SJSA1 (cell line): ENCODE measurements at regions not wholly inside any gene's neighbourhood (a gene's known extent, or its start where the extent isn't known, plus 50 kb on each side); places are given as distances from the start of the nearest gene placed in this dataset.
"Not testable (repeated sequence)": the region's sequence is repeated elsewhere in the genome, so short reads cannot be mapped to it uniquely, and the experiment has no call there.

Source experiments
- DNase-seq, 2 experiments: peaks; one replicate each; pipeline ENCODE4 v3.0.0-alpha.2; 2015 to 2020; ENCODE audit warnings: low spot score in 2 of 2, low read depth in 1 of 2
- H3K27ac ChIP-seq: fragments of 250-450 bp; sonication (Bioruptor Pico); 2 replicates; pipeline ENCODE4 v1.5.1; 2020; ENCODE audit warnings: mild to moderate bottlenecking, moderate library complexity
- H3K27me3 ChIP-seq: fragments of 250-450 bp; sonication (Bioruptor Pico); replicated peaks from 2 replicates; pipeline ENCODE4 v1.5.1; 2020; ENCODE audit warnings: mild to moderate bottlenecking, moderate library complexity
- H3K36me3 ChIP-seq: fragments of 250-450 bp; sonication (Bioruptor Pico); 2 replicates; pipeline ENCODE4 v1.5.1; 2020; ENCODE audit warnings: mild to moderate bottlenecking
- H3K4me1 ChIP-seq: fragments of 250-450 bp; sonication (Bioruptor Pico); replicated peaks from 2 replicates; pipeline ENCODE4 v1.6.1; 2021; ENCODE audit warnings: mild to moderate bottlenecking
- H3K4me3 ChIP-seq: fragments of 250-450 bp; sonication (Bioruptor Pico); 2 replicates; pipeline ENCODE4 v1.5.1; 2020; ENCODE audit warnings: mild to moderate bottlenecking
- H3K9me3 ChIP-seq: fragments of 250-450 bp; sonication (Bioruptor Pico); replicated peaks from 2 replicates; pipeline ENCODE4 v1.5.1; 2020; ENCODE audit warnings: mild to moderate bottlenecking

DNA sequence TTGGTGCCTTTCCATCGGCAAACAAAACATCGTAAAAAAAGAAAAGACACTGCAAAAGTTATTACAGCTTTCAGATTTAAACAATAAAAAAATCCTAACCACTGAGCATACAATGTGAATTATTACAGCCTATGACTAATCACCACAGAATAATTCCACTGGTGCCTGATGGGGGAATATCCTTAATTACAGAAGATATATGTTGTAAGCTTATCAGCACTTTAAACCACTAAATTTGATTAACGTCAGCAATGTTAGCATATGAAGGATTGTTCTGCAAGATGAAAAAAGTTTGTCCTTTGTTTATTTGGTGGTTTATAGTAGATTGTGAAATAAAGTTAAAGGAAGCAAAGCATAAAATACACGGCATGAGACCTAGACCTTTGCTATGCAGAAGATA is 210.2 kb upstream of the ADAMTS3 start:
- DNase-seq, result peak in 1 of 2 experiments; percentile 8
- Histone ChIP-seq H3K4me1 (no peaks in the 10 kb centered on the region), H3K9me3 (no peaks in the 10 kb centered on the region), H3K4me3 (no peak overlapping the region), H3K27me3 (0 out of 2 replicates have a peak, but pooled peaks cover 9% of the 10 kb centered on the region), H3K27ac (no peak overlapping the region), H3K36me3 (no peaks in the 10 kb centered on the region)

- Histone ChIP-seq H3K4me3 (no peak overlapping the region), H3K27me3 (0 out of 2 replicates have a peak, but pooled peaks cover 5% of the 10 kb centered on the region), H3K27ac (no peak overlapping the region), H3K36me3 (no peaks in the 10 kb centered on the region), H3K4me1 (no peaks in the 10 kb centered on the region), H3K9me3 (no peaks in the 10 kb centered on the region)
- DNase-seq, result no peak
These were observed 208.4 kb upstream of the ADAMTS3 start for GRCh38 chr4:72777436-72777835.

GRCh38 chr4:72770708-72771107 is 201.7 kb upstream of the ADAMTS3 start:
- Histone ChIP-seq H3K4me3 (no peak overlapping the region), H3K9me3 (no peaks in the 10 kb centered on the region), H3K27me3 (no peaks in the 10 kb centered on the region), H3K36me3 (no peaks in the 10 kb centered on the region), H3K4me1 (peaks cover 6% of the 10 kb centered on the region), H3K27ac (no peak overlapping the region)
- DNase-seq, result no peak

- Histone ChIP-seq H3K4me3 (no peak overlapping the region), H3K4me1 (peaks cover 6% of the 10 kb centered on the region), H3K27me3 (no peaks in the 10 kb centered on the region), H3K36me3 (no peaks in the 10 kb centered on the region), H3K27ac (peak overlapping the region; percentile 18; the same call in 1 of the 2 replicates), H3K9me3 (no peaks in the 10 kb centered on the region)
- no peak for DNase-seq
These were observed 199.3 kb upstream of the ADAMTS3 start for GRCh38 chr4:72768364-72768763.

- no peak overlapping the region for H3K4me3 ChIP-seq
- peaks cover 6% of the 10 kb centered on the region for H3K4me1 ChIP-seq
- H3K27me3 ChIP-seq, result no peaks in the 10 kb centered on the region
- DNase-seq, result peak in 1 of 2 experiments; percentile 44
- peak overlapping the region; percentile 18; the same call in 1 of the 2 replicates for H3K27ac ChIP-seq
- H3K9me3 ChIP-seq, result no peaks in the 10 kb centered on the region
- H3K36me3 ChIP-seq, result no peaks in the 10 kb centered on the region
These were observed 198.7 kb upstream of the ADAMTS3 start for GRCh38 chr4:72767618-72768302.

- H3K36me3 ChIP-seq, H3K27ac ChIP-seq, H3K9me3 ChIP-seq, H3K27me3 ChIP-seq, H3K4me1 ChIP-seq, H3K4me3 ChIP-seq, DNase-seq: not testable (repeated sequence)
These were observed 196.8 kb upstream of the ADAMTS3 start for GRCh38 chr4:72765788-72766187.

DNA sequence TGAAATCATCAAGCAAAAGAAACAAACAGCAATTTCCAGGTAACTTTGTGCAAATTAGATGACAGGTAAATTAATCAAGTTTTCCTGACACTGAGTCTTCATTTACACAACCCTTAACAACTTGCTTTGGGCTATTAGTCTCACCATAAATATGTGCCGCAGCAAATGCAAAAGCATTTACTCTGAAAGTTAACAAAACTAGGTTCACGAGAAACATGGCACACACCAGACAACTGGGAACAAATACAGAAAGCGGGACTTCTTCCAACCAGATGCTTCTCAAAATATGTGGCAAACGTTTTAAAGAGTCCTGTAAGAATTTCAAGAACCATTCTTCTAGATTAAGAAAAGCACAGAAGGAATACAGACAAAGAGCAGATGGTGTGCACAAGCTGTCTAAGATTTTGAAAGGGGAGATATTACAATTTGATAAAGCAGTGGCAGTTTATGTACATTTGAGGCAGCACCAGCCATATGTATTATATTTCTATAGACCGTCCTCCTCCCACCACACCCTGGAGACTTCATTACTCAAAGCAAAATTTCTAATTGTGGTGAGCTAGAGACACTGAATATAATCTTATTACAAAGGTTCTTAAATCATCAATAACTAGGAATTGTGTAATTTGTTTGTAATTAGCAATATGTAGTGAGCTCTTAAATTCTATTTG is 192.5 kb upstream of the ADAMTS3 start:
- Histone ChIP-seq H3K4me1 (no peaks in the 10 kb centered on the region), H3K4me3 (no peak overlapping the region), H3K27me3 (no peaks in the 10 kb centered on the region), H3K9me3 (no peaks in the 10 kb centered on the region), H3K27ac (no peak overlapping the region), H3K36me3 (no peaks in the 10 kb centered on the region)
- no peak for DNase-seq

- DNase-seq, H3K9me3 ChIP-seq, H3K4me1 ChIP-seq, H3K27ac ChIP-seq, H3K36me3 ChIP-seq, H3K4me3 ChIP-seq, H3K27me3 ChIP-seq: not testable (repeated sequence)
These were observed 184.4 kb upstream of the ADAMTS3 start for GRCh38 chr4:72753414-72753813.

- no peak for DNase-seq
These were observed 175.2 kb upstream of the ADAMTS3 start for GRCh38 chr4:72744103-72744725.

DNA sequence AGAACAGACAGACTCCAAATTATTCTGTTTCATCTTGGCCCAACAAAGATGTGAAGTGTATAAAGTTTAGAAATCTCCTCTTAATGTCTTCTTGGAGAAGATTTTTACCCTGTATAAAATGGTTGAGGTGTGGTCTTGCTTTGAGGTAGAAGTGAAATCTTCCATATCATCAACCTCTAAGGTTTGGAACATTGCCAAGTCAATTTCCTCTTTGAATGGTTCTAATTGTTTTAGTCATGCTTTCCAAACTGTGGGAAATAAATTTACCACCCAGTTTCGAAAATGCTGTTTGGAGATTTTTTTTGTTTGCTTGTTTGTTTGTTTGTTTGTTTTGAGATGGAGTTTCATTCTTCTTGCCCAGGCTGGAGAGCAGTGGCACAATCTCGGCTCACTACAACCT is 174.1 kb upstream of the ADAMTS3 start:
- DNase-seq, result no peak
- no peak overlapping the region for H3K27ac ChIP-seq
- H3K36me3 ChIP-seq, result no peaks in the 10 kb centered on the region
- H3K4me3 ChIP-seq, result no peak overlapping the region
- no peaks in the 10 kb centered on the region for H3K27me3 ChIP-seq
- H3K9me3 ChIP-seq, result no peaks in the 10 kb centered on the region
- H3K4me1 ChIP-seq, result no peaks in the 10 kb centered on the region

More at GRCh38 chr4:72744103-72744725, 175.2 kb upstream of the ADAMTS3 start:
- Histone ChIP-seq H3K4me1 (no peaks in the 10 kb centered on the region), H3K27ac (no peak overlapping the region), H3K9me3 (no peaks in the 10 kb centered on the region), H3K36me3 (no peaks in the 10 kb centered on the region), H3K27me3 (no peaks in the 10 kb centered on the region), H3K4me3 (no peak overlapping the region)

DNA sequence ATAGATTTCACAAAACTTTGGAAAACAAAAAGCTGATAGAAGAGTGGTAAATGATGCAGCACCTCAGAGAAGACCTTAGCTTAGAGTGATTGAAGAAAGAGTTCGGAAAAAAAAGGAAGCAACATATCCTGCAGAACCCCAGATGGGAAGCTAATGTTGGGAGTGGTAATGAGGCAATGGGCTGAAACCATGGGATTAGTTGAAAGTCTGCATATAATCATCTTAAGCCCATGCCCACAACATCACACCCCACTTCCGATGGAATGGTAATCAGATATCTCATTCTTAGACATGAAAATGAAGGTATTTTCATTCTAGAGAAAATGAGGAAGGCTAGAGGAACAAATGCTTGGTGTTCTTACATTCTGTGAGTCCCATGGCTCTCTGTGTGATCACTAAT is 146.3 kb upstream of the ADAMTS3 start:
- no peak for DNase-seq
- no peaks in the 10 kb centered on the region for H3K36me3 ChIP-seq
- H3K27me3 ChIP-seq, result no peaks in the 10 kb centered on the region
- no peak overlapping the region for H3K4me3 ChIP-seq
- no peak overlapping the region for H3K27ac ChIP-seq
- no peaks in the 10 kb centered on the region for H3K4me1 ChIP-seq
- H3K9me3 ChIP-seq, result no peaks in the 10 kb centered on the region

- no peaks in the 10 kb centered on the region for H3K36me3 ChIP-seq
- no peaks in the 10 kb centered on the region for H3K9me3 ChIP-seq
- no peaks in the 10 kb centered on the region for H3K4me1 ChIP-seq
- no peak overlapping the region for H3K27ac ChIP-seq
- no peak for DNase-seq
- no peak overlapping the region for H3K4me3 ChIP-seq
- H3K27me3 ChIP-seq, result no peaks in the 10 kb centered on the region
These were observed 145.7 kb upstream of the ADAMTS3 start for GRCh38 chr4:72714482-72715279.

DNA sequence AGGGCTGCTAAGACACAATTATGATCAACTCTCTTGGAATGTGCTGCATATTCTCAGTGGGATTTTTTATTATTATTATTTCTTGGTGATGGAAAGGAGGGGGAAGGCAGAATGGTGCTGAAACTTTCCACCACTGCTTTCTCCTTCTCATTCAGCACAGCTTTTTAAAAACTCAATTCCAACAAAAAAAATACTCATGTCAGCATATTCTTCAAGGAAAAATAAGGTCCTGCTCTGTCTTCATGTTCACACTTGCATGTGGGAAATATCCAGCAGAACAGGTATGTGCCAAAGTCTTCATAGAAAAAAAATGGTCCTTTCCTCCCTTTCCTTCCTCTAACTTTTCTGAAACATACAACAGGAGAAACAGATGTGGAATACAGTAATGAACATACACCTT is 144.0 kb upstream of the ADAMTS3 start:
- H3K27ac ChIP-seq, result no peak overlapping the region
- H3K36me3 ChIP-seq, result no peaks in the 10 kb centered on the region
- H3K4me1 ChIP-seq, result no peaks in the 10 kb centered on the region
- DNase-seq, result no peak
- no peaks in the 10 kb centered on the region for H3K9me3 ChIP-seq
- no peak overlapping the region for H3K4me3 ChIP-seq
- H3K27me3 ChIP-seq, result no peaks in the 10 kb centered on the region

DNA sequence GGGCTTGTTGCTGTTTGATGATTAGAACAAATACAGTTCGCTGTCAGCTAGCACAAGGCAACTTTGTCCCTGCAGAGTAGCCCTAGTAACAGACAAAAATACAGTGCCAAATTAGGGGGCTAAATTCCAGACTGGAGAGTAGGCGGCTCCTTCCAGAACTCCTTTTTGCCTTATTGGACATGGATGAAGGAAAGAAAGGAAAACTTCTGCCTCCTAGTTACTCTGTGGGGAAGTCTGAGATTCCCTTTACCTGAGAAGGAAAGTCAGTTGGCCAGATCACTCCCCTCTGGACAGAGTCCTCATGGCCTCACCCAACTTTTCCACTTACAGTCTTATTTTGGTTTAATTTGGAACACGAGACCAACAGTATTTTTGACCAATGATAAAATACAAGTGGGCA is 140.5 kb upstream of the ADAMTS3 start:
- DNase-seq, result no peak
- H3K36me3 ChIP-seq, result no peaks in the 10 kb centered on the region
- no peak overlapping the region for H3K4me3 ChIP-seq
- no peaks in the 10 kb centered on the region for H3K27me3 ChIP-seq
- no peaks in the 10 kb centered on the region for H3K9me3 ChIP-seq
- H3K4me1 ChIP-seq, result no peaks in the 10 kb centered on the region
- no peak overlapping the region for H3K27ac ChIP-seq
